ENCODE measurements at regions not wholly inside any gene's neighbourhood (a gene's known extent, or its start where the extent isn't known, plus 50 kb on each side); places are given as distances from the start of the nearest gene placed in this dataset.

- Histone ChIP-seq H3K4me1 (peaks cover 0 to 9% (median 0%) of the 10 kb centered on the region in 3 donors), H3K27ac (no peak overlapping the region), H3K4me3 (no peak overlapping the region), H3K27me3 (peaks cover 11% of the 10 kb centered on the region), H3K36me3 (no peaks in the 10 kb centered on the region), H3K9me3 (no peaks in the 10 kb centered on the region)
- ATAC-seq = no peak
- 67 to 86% methylated on average over 7 to 9 of the region's 18 CpGs for WGBS, 2 donors (ENCODE audit: low coverage in 1 of 2)
- no peak for TF ChIP-seq POLR2A (IDR thresholded peaks at IDR 0.05)
- TF ChIP-seq EP300 (IDR thresholded peaks at IDR 0.05) = no peak
- TF ChIP-seq POLR2AphosphoS5 (IDR thresholded peaks at IDR 0.05) = no peak
- no peak for TF ChIP-seq CTCF (IDR thresholded peaks at IDR 0.05)
These were observed 115.5 kb downstream of the ERMARD start for GRCh38 chr6:169866668-169867521.

DNA sequence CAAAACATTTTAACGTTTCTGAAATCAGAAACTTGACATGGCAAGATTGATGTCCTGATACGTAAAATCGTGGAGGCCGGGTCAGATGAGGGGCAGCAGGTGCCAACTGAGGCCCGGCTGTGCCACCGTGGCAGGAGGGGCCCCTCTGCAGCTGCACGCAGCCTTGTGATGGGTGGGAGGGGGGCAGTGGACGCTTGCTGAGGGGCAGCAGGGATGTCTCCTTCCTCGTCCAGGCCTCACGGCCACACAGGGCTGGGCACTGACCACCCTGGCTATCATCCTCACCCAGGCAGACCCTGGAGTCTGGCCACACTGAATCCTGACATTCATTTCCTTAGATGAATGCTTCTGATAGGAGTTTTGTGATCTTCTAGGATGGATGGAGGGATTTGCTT lies 114.7 kb downstream of the ERMARD start:
- H3K27ac ChIP-seq = no peak overlapping the region
- peaks cover 0 to 12% (median 0%) of the 10 kb centered on the region in 3 donors for H3K4me1 ChIP-seq
- H3K27me3 ChIP-seq = peaks cover 11% of the 10 kb centered on the region
- ATAC-seq = no peak
- TF ChIP-seq POLR2AphosphoS5 (IDR thresholded peaks at IDR 0.05) (no peak), POLR2A (IDR thresholded peaks at IDR 0.05) (no peak), EP300 (IDR thresholded peaks at IDR 0.05) (no peak), CTCF (IDR thresholded peaks at IDR 0.05) (no peak)
- H3K36me3 ChIP-seq = no peaks in the 10 kb centered on the region
- 60 to 61% methylated on average over 1 to 8 of the region's 10 CpGs for WGBS, 2 donors (ENCODE audit: low coverage in 1 of 2)
- no peaks in the 10 kb centered on the region for H3K9me3 ChIP-seq
- no peak overlapping the region for H3K4me3 ChIP-seq

DNA sequence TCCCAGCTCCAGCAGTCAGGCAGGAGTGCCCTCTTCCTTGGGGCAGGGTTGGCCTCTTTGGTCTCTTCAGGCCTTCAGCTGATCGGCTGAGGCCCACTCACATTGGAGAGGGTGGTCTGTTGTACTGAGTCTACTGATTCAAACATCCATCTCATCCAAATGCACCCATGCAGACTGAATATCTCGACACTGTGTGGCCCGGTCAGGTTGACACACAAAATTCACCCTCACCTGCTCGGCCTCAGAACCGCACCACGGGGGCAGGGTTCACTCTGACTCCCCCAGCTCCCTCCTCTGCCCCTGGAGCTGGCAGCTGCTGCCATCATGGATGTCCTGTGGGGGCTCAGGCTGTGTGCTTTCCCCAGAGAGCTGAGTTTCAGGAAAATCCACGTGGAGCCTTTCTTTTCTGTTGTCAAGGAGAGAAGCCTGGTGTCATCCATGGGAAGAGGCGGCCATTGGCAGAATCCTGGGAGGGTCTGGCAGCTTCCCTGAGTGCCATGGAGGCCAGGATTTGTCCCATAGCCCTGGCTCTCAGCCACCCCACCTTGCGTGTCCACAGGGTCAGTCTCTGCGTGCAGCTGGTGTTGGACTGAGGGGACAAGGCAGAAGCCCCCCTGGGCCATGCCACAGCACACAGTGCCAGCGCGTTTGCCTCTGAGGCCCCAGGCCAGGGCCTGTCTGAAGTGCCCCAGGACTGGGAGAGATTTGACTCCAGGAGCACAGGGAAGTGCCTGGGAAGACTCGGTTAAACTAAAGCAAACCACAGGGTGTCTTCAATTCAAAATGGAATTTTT lies 114.1 kb downstream of the ERMARD start:
- Histone ChIP-seq H3K4me3 (no peak overlapping the region), H3K9me3 (no peaks in the 10 kb centered on the region), H3K4me1 (peaks cover 0 to 12% (median 0%) of the 10 kb centered on the region in 3 donors), H3K27ac (no peak overlapping the region), H3K36me3 (no peaks in the 10 kb centered on the region), H3K27me3 (peaks cover 11% of the 10 kb centered on the region)
- 47% methylated on average over 2 of the region's 13 CpGs; no CpG with 5 or more reads in 1 of the 2 donors for WGBS, 2 donors (ENCODE audit: low coverage in 1 of 2)
- TF ChIP-seq CTCF (IDR thresholded peaks at IDR 0.05) (no peak), POLR2A (IDR thresholded peaks at IDR 0.05) (no peak), POLR2AphosphoS5 (IDR thresholded peaks at IDR 0.05) (no peak), EP300 (IDR thresholded peaks at IDR 0.05) (no peak)
- ATAC-seq = no peak

DNA sequence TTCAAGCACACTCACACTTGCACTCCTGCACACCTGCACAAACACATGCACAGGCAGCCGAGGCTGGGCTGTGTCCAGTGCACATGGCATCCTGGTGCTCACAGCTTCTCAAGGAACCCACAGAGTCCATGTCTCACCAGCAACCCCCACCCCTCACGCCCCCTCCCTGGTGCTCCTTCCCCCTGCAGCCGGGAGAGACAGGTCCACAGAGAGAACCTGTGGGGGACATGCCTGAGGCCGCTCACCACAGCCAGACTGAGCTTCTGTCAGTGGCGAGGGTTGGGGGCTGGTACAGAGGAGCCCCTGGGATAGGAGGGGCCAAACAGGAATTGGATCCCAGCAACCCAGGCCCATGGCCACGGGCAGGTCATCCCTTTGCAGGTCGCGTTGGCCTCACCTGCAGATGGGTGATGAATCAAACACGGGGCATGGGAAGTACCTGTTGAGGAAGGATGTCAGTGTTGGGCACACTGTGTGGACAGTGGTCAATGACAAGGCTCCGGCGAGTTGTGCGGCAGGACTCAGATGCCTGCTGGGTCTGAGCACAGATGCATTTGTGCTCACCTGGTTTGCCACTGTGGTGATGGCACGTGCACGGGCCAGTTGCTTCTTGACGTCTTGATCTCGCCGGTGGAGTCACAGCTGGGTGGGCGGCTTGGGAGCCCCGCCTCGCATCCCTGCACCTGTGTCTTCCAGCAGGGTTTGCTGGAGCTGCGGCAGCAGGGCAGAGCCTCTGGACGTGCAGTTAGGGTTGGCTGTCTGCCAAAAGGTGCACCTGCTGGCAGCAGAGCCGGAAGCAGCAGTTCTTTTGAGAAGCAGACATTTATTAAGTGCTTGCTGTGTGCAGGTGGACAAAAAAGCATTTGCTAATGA lies 113.0 kb downstream of the ERMARD start:
- H3K27ac ChIP-seq = no peak overlapping the region
- H3K9me3 ChIP-seq = no peaks in the 10 kb centered on the region
- no peak for ATAC-seq
- no peaks in the 10 kb centered on the region for H3K36me3 ChIP-seq
- peaks cover 3% of the 10 kb centered on the region for H3K27me3 ChIP-seq
- 68 to 82% methylated on average over 5 to 9 of the region's 23 CpGs for WGBS, 2 donors (ENCODE audit: low coverage in 1 of 2)
- no peak overlapping the region for H3K4me3 ChIP-seq
- TF ChIP-seq POLR2A (IDR thresholded peaks at IDR 0.05) = no peak
- no peak for TF ChIP-seq CTCF (IDR thresholded peaks at IDR 0.05)
- TF ChIP-seq EP300 (IDR thresholded peaks at IDR 0.05) = no peak
- H3K4me1 ChIP-seq = peaks cover 0 to 12% (median 0%) of the 10 kb centered on the region in 3 donors

Data from gastroesophageal sphincter (tissue), 4 donors.